GM23338 (cell line): ENCODE measurements at regions not wholly inside any gene's neighbourhood (a gene's known extent, or its start where the extent isn't known, plus 50 kb on each side); places are given as distances from the start of the nearest gene placed in this dataset.

Source experiments
- ATAC-seq: fragments of 200-7000 bp; cut with Tn5 transposase; 3 replicates; pipeline ENCODE4 v1.9.1; 2020
- DNase-seq: peaks from one replicate; pipeline ENCODE4 v3.0.0-alpha.2; 2015; ENCODE audit warnings: low spot score
- H2AFZ ChIP-seq: fragments of 200-600 bp; sonication (generic); 2 replicates; pipeline ENCODE4 v1.8.0; 2016; ENCODE audit warnings: antibody characterized with exemption, mild to moderate bottlenecking, moderate library complexity
- H3F3A ChIP-seq: fragments of 200-600 bp; sonication (generic); replicated peaks from 2 replicates; pipeline ENCODE4 v1.8.0; 2017; ENCODE audit warnings: antibody characterized with exemption, mixed run types, low read depth
- H3K27ac ChIP-seq: fragments of 200-600 bp; sonication (generic); 2 replicates; pipeline ENCODE4 v1.6.1; 2016; ENCODE audit warnings: low read depth
- H3K27me3 ChIP-seq: fragments of 200-600 bp; sonication (generic); 2 replicates; pipeline ENCODE4 v1.8.0; 2016; ENCODE audit warnings: mild to moderate bottlenecking, mixed run types, moderate library complexity; ENCODE audit not compliant: insufficient read depth
- H3K36me3 ChIP-seq: fragments of 200-600 bp; sonication (generic); 2 replicates; pipeline ENCODE4 v1.8.0; 2016; ENCODE audit warnings: mild to moderate bottlenecking; ENCODE audit not compliant: insufficient read depth
- H3K4me1 ChIP-seq: fragments of 200-600 bp; sonication (generic); 2 replicates; pipeline ENCODE4 v1.8.0; 2016; ENCODE audit warnings: mild to moderate bottlenecking, moderate library complexity; ENCODE audit not compliant: insufficient read depth
- H3K4me2 ChIP-seq: fragments of 200-600 bp; sonication (generic); 2 replicates; pipeline ENCODE4 v1.7.1; 2017; ENCODE audit warnings: mixed run types
- H3K4me3 ChIP-seq: fragments of 200-600 bp; sonication (generic); 2 replicates; pipeline ENCODE4 v1.6.1; 2016; ENCODE audit warnings: mixed run types
- H3K79me2 ChIP-seq: fragments of 200-600 bp; sonication (generic); replicated peaks from 2 replicates; pipeline ENCODE4 v1.8.0; 2017; ENCODE audit warnings: mild to moderate bottlenecking; ENCODE audit not compliant: insufficient read depth
- H3K9me2 ChIP-seq: fragments of 200-600 bp; sonication (generic); 2 replicates; pipeline ENCODE4 v1.8.0; 2017; ENCODE audit not compliant: insufficient read depth
- H4K20me1 ChIP-seq: fragments of 200-600 bp; sonication (generic); replicated peaks from 2 replicates; pipeline ENCODE4 v1.8.0; 2017; ENCODE audit warnings: mild to moderate bottlenecking; ENCODE audit not compliant: insufficient read depth
- H3K27ac Mint-ChIP-seq: 2 replicates; pipeline ENCODE4 v1.8.0; 2020; ENCODE audit warnings: inconsistent platforms, mild to moderate bottlenecking, moderate library complexity, mixed read lengths
- H3K27me3 Mint-ChIP-seq: 3 replicates; pipeline ENCODE4 v1.8.0; 2022; ENCODE audit warnings: low read depth, mild to moderate bottlenecking, moderate library complexity, mixed read lengths, inconsistent platforms; ENCODE audit not compliant: insufficient read depth, poor library complexity
- H3K36me3 Mint-ChIP-seq: 3 replicates; pipeline ENCODE4 v1.8.0; 2021; ENCODE audit warnings: low read depth, mild to moderate bottlenecking, inconsistent platforms, moderate library complexity, mixed read lengths
- H3K4me1 Mint-ChIP-seq: 3 replicates; pipeline ENCODE4 v1.8.0; 2020; ENCODE audit warnings: mild to moderate bottlenecking, inconsistent platforms, mixed read lengths
- H3K4me3 Mint-ChIP-seq: 3 replicates; pipeline ENCODE4 v1.8.0; 2021; ENCODE audit warnings: moderate library complexity, mild to moderate bottlenecking, inconsistent platforms, mixed read lengths
- H3K9me3 Mint-ChIP-seq: 3 replicates; pipeline ENCODE4 v1.8.0; 2020; ENCODE audit warnings: moderate library complexity, mild to moderate bottlenecking, inconsistent platforms, mixed read lengths
- EZH2 ChIP-seq: fragments of 200-600 bp; sonication (generic); IDR thresholded peaks from one replicate; pipeline ENCODE4 v1.8.0; 2017; ENCODE audit warnings: antibody characterized with exemption, mild to moderate bottlenecking, low read depth; ENCODE audit not compliant: unreplicated experiment
- JUNB ChIP-seq: IDR thresholded peaks from one replicate; pipeline ENCODE4 v1.6.1; 2016; ENCODE audit warnings: antibody characterized with exemption; ENCODE audit not compliant: unreplicated experiment
- NANOG ChIP-seq: IDR thresholded peaks from 2 replicates; pipeline ENCODE4 v1.6.1; 2016; ENCODE audit warnings: antibody characterized with exemption, borderline replicate concordance
- POLR2AphosphoS5 ChIP-seq: IDR thresholded peaks from 2 replicates; pipeline ENCODE4 v1.6.1; 2016; ENCODE audit warnings: antibody characterized with exemption, low read depth
- ZNF114 ChIP-seq: fragments of 250-450 bp; sonication (Bioruptor Pico); IDR thresholded peaks from 2 replicates; pipeline ENCODE4 v1.5.0; 2020; ENCODE audit warnings: mild to moderate bottlenecking, moderate library complexity
- ZNF331 ChIP-seq: fragments of 250-450 bp; sonication (Bioruptor Pico); IDR thresholded peaks from 2 replicates; pipeline ENCODE4 v1.5.0; 2020; ENCODE audit warnings: low read depth, mild to moderate bottlenecking, moderate library complexity
- TF ChIP-seq, protein P1 (sequence below), 2 experiments: fragments of 200-600 bp in 1 of 2; sonication (generic) in 1 of 2; conservative IDR thresholded peaks; 2 replicates each; pipeline versions ENCODE4 v1.5.1 to v1.6.1; 2016 to 2017; ENCODE audit warnings: antibody characterized with exemption in 2 of 2, low read depth in 2 of 2, mild to moderate bottlenecking in 2 of 2, moderate library complexity in 1 of 2
- TF ChIP-seq, protein P2 (sequence below): IDR thresholded peaks from one replicate; pipeline ENCODE4 v1.6.1; 2018; ENCODE audit warnings: antibody characterized with exemption; ENCODE audit not compliant: unreplicated experiment
- TF ChIP-seq, protein P3 (sequence below): fragments of 250-450 bp; sonication (Bioruptor Pico); IDR thresholded peaks from 2 replicates; pipeline ENCODE4 v1.5.0; 2020; ENCODE audit warnings: mild to moderate bottlenecking, moderate library complexity
- TF ChIP-seq, protein P4 (sequence below): IDR thresholded peaks from 2 replicates; pipeline ENCODE4 v1.6.1; 2016; ENCODE audit warnings: antibody characterized with exemption

DNA sequence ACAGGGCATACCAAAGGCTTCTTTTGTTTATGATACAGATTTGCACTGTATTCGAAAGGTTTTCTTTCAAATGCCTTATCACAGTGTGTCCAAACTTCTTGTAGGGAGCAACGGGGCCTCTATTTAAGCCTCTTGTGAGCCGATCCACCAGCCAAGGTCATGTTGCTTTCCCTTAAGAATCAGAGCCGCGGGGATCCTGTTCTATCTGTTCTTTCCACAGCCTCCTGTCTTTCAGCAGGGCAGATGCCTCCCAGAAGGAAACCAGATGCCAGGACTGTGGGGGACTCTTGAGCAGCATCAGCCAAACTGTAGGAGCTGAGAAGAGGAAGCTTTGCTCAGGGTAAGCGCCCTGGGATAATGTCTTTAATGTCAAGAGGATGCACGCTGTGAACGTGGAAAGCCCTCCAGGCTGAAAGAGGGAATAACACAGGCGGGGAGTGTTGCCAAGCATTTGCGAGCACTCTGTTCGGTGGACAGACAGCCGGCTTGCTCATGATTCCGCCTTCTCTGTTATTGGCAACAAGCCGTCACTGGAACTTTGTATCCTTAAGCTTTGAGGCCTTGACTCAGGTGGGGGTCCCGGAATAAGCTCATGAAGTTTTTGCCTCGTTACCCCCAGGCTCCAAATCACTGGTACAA lies 279.8 kb upstream of the FRG1 start:
- H3K27me3 ChIP-seq = no peaks in the 10 kb centered on the region
- no peaks in the 10 kb centered on the region for H3F3A ChIP-seq
- H3K27me3 Mint-ChIP-seq = peaks cover 2% of the 10 kb centered on the region
- peaks cover 9% of the 10 kb centered on the region; the same call in 2 of the 3 replicates for H3K36me3 Mint-ChIP-seq
- no peaks in the 10 kb centered on the region for H3K9me2 ChIP-seq
- TF ChIP-seq JUNB (no peak), NANOG (no peak), ZNF331 (CRISPR knock-in tag) (no peak), POLR2AphosphoS5 (no peak), ZNF114 (CRISPR knock-in tag) (no peak), EZH2 (no peak)
- TF ChIP-seq, protein P1, sequence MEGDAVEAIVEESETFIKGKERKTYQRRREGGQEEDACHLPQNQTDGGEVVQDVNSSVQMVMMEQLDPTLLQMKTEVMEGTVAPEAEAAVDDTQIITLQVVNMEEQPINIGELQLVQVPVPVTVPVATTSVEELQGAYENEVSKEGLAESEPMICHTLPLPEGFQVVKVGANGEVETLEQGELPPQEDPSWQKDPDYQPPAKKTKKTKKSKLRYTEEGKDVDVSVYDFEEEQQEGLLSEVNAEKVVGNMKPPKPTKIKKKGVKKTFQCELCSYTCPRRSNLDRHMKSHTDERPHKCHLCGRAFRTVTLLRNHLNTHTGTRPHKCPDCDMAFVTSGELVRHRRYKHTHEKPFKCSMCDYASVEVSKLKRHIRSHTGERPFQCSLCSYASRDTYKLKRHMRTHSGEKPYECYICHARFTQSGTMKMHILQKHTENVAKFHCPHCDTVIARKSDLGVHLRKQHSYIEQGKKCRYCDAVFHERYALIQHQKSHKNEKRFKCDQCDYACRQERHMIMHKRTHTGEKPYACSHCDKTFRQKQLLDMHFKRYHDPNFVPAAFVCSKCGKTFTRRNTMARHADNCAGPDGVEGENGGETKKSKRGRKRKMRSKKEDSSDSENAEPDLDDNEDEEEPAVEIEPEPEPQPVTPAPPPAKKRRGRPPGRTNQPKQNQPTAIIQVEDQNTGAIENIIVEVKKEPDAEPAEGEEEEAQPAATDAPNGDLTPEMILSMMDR (conservative IDR thresholded peaks at IDR 0.05; ENCODE audit: low read depth in 2 of 2) = no peak
- TF ChIP-seq, protein P2, sequence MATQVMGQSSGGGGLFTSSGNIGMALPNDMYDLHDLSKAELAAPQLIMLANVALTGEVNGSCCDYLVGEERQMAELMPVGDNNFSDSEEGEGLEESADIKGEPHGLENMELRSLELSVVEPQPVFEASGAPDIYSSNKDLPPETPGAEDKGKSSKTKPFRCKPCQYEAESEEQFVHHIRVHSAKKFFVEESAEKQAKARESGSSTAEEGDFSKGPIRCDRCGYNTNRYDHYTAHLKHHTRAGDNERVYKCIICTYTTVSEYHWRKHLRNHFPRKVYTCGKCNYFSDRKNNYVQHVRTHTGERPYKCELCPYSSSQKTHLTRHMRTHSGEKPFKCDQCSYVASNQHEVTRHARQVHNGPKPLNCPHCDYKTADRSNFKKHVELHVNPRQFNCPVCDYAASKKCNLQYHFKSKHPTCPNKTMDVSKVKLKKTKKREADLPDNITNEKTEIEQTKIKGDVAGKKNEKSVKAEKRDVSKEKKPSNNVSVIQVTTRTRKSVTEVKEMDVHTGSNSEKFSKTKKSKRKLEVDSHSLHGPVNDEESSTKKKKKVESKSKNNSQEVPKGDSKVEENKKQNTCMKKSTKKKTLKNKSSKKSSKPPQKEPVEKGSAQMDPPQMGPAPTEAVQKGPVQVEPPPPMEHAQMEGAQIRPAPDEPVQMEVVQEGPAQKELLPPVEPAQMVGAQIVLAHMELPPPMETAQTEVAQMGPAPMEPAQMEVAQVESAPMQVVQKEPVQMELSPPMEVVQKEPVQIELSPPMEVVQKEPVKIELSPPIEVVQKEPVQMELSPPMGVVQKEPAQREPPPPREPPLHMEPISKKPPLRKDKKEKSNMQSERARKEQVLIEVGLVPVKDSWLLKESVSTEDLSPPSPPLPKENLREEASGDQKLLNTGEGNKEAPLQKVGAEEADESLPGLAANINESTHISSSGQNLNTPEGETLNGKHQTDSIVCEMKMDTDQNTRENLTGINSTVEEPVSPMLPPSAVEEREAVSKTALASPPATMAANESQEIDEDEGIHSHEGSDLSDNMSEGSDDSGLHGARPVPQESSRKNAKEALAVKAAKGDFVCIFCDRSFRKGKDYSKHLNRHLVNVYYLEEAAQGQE = no peak
- TF ChIP-seq, protein P3, sequence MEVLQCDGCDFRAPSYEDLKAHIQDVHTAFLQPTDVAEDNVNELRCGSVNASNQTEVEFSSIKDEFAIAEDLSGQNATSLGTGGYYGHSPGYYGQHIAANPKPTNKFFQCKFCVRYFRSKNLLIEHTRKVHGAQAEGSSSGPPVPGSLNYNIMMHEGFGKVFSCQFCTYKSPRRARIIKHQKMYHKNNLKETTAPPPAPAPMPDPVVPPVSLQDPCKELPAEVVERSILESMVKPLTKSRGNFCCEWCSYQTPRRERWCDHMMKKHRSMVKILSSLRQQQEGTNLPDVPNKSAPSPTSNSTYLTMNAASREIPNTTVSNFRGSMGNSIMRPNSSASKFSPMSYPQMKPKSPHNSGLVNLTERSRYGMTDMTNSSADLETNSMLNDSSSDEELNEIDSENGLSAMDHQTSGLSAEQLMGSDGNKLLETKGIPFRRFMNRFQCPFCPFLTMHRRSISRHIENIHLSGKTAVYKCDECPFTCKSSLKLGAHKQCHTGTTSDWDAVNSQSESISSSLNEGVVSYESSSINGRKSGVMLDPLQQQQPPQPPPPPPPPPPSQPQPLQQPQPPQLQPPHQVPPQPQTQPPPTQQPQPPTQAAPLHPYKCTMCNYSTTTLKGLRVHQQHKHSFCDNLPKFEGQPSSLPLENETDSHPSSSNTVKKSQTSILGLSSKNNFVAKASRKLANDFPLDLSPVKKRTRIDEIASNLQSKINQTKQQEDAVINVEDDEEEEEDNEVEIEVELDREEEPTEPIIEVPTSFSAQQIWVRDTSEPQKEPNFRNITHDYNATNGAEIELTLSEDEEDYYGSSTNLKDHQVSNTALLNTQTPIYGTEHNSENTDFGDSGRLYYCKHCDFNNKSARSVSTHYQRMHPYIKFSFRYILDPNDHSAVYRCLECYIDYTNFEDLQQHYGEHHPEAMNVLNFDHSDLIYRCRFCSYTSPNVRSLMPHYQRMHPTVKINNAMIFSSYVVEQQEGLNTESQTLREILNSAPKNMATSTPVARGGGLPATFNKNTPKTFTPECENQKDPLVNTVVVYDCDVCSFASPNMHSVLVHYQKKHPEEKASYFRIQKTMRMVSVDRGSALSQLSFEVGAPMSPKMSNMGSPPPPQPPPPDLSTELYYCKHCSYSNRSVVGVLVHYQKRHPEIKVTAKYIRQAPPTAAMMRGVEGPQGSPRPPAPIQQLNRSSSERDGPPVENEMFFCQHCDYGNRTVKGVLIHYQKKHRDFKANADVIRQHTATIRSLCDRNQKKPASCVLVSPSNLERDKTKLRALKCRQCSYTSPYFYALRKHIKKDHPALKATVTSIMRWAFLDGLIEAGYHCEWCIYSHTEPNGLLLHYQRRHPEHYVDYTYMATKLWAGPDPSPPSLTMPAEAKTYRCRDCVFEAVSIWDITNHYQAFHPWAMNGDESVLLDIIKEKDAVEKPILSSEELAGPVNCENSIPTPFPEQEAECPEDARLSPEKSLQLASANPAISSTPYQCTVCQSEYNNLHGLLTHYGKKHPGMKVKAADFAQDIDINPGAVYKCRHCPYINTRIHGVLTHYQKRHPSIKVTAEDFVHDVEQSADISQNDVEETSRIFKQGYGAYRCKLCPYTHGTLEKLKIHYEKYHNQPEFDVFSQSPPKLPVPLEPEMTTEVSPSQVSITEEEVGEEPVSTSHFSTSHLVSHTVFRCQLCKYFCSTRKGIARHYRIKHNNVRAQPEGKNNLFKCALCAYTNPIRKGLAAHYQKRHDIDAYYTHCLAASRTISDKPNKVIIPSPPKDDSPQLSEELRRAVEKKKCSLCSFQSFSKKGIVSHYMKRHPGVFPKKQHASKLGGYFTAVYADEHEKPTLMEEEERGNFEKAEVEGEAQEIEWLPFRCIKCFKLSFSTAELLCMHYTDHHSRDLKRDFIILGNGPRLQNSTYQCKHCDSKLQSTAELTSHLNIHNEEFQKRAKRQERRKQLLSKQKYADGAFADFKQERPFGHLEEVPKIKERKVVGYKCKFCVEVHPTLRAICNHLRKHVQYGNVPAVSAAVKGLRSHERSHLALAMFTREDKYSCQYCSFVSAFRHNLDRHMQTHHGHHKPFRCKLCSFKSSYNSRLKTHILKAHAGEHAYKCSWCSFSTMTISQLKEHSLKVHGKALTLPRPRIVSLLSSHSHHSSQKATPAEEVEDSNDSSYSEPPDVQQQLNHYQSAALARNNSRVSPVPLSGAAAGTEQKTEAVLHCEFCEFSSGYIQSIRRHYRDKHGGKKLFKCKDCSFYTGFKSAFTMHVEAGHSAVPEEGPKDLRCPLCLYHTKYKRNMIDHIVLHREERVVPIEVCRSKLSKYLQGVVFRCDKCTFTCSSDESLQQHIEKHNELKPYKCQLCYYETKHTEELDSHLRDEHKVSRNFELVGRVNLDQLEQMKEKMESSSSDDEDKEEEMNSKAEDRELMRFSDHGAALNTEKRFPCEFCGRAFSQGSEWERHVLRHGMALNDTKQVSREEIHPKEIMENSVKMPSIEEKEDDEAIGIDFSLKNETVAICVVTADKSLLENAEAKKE = no peak
- TF ChIP-seq, protein P4, sequence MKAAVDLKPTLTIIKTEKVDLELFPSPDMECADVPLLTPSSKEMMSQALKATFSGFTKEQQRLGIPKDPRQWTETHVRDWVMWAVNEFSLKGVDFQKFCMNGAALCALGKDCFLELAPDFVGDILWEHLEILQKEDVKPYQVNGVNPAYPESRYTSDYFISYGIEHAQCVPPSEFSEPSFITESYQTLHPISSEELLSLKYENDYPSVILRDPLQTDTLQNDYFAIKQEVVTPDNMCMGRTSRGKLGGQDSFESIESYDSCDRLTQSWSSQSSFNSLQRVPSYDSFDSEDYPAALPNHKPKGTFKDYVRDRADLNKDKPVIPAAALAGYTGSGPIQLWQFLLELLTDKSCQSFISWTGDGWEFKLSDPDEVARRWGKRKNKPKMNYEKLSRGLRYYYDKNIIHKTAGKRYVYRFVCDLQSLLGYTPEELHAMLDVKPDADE = no peak
- H3K4me3 Mint-ChIP-seq = no peak overlapping the region
- no peak overlapping the region for H3K27ac ChIP-seq
- no peak overlapping the region for H3K4me3 ChIP-seq
- H3K36me3 ChIP-seq = no peaks in the 10 kb centered on the region
- H3K27ac Mint-ChIP-seq = no peak overlapping the region
- peak; percentile 83 for ATAC-seq
- H3K4me1 Mint-ChIP-seq = peaks cover 3% of the 10 kb centered on the region; the same call in 1 of the 3 replicates
- H4K20me1 ChIP-seq = no peaks in the 10 kb centered on the region
- no peak overlapping the region for H3K4me2 ChIP-seq
- H3K79me2 ChIP-seq = no peaks in the 10 kb centered on the region
- peaks cover 4% of the 10 kb centered on the region for H3K4me1 ChIP-seq
- DNase-seq = peak; percentile 6
- H2AFZ ChIP-seq = no peak overlapping the region
- peaks cover 52% of the 10 kb centered on the region for H3K9me3 Mint-ChIP-seq
